Common myeloid progenitor, CD34-positive (primary cell): ENCODE measurements at regions not wholly inside any gene's neighbourhood (a gene's known extent, or its start where the extent isn't known, plus 50 kb on each side); places are given as distances from the start of the nearest gene placed in this dataset.

Experiments used
- CTCF ChIA-PET: fragments of 350-600 bp; sonication (Branson Sonifier 250); formaldehyde crosslinking; loops from one replicate; lab custom pipeline; 2021; ENCODE audit warnings: antibody characterized with exemption; lab: Charles Lee
- POLR2A ChIA-PET: fragments of 350-600 bp; sonication (Branson Sonifier 250); formaldehyde crosslinking; loops from one replicate; lab custom pipeline; 2021; ENCODE audit warnings: antibody characterized with exemption; lab: Charles Lee
- DNase-seq, 3 donors: peaks; one replicate each; pipeline versions ENCODE4 v3.0.0 to v3.0.0-alpha.2; 2013
- H3K27ac ChIP-seq, 2 experiments: 1 replicate in 1 of 2; 2 replicates in 1 of 2; pipeline ENCODE4 v1.7.0; 2013; ENCODE audit warnings: inconsistent platforms in 2 of 2, low read length in 2 of 2, mild to moderate bottlenecking in 2 of 2, low read depth in 1 of 2, moderate library complexity in 1 of 2; ENCODE audit not compliant: severe bottlenecking in 2 of 2, insufficient read depth in 1 of 2, poor library complexity in 1 of 2
- H3K27me3 ChIP-seq, 5 experiments: replicated peaks in 2 of 5; 1 replicate in 3 of 5; 2 replicates in 2 of 5; pipeline versions ENCODE4 v1.6.1 to v1.7.0; 2013; ENCODE audit warnings: low read length in 4 of 5, mild to moderate bottlenecking in 2 of 5, moderate library complexity in 2 of 5, inconsistent platforms in 1 of 5; ENCODE audit not compliant: insufficient read depth in 5 of 5, control insufficient read depth in 4 of 5
- H3K36me3 ChIP-seq, 4 experiments: 1 replicate in 2 of 4; 2 replicates in 2 of 4; pipeline versions ENCODE4 v1.6.1 to v1.7.0; 2013; ENCODE audit warnings: low read length in 3 of 4, control low read depth in 1 of 4, mild to moderate bottlenecking in 1 of 4; ENCODE audit not compliant: control insufficient read depth in 4 of 4, insufficient read depth in 4 of 4
- H3K4me1 ChIP-seq, 4 experiments: 1 replicate in 3 of 4; 2 replicates in 1 of 4; pipeline versions ENCODE4 v1.6.1 to v1.7.1; 2013; ENCODE audit warnings: low read length in 3 of 4, mild to moderate bottlenecking in 3 of 4, control low read depth in 1 of 4, inconsistent platforms in 1 of 4, moderate library complexity in 1 of 4; ENCODE audit not compliant: control insufficient read depth in 4 of 4, insufficient read depth in 4 of 4; ENCODE audit errors: control extremely low read depth in 1 of 4
- H3K4me3 ChIP-seq, 7 experiments: 1 replicate in 4 of 7; 2 replicates in 3 of 7; pipeline versions ENCODE4 v1.5.1 to v1.7.0; 2013; ENCODE audit warnings: mild to moderate bottlenecking in 7 of 7, low read length in 6 of 7, moderate library complexity in 6 of 7, inconsistent platforms in 2 of 7, low read depth in 2 of 7, control low read depth in 1 of 7; ENCODE audit not compliant: insufficient read depth in 4 of 7, control insufficient read depth in 1 of 7; ENCODE audit errors: extremely low read depth in 1 of 7
- H3K9me3 ChIP-seq, 5 experiments: 1 replicate in 4 of 5; 2 replicates in 1 of 5; pipeline versions ENCODE4 v1.6.1 to v1.7.1; 2013; ENCODE audit warnings: low read length in 4 of 5, mild to moderate bottlenecking in 2 of 5, inconsistent platforms in 1 of 5, low read depth in 1 of 5, moderate library complexity in 1 of 5; ENCODE audit not compliant: control insufficient read depth in 4 of 5, insufficient read depth in 2 of 5; ENCODE audit errors: control extremely low read depth in 1 of 5
- WGBS: methylation state at CpG from one replicate; pipeline ENCODE4 v1.1.5; 2013; ENCODE audit not compliant: insufficient coverage; 5-methylcytosine and 5-hydroxymethylcytosine counted together

DNA sequence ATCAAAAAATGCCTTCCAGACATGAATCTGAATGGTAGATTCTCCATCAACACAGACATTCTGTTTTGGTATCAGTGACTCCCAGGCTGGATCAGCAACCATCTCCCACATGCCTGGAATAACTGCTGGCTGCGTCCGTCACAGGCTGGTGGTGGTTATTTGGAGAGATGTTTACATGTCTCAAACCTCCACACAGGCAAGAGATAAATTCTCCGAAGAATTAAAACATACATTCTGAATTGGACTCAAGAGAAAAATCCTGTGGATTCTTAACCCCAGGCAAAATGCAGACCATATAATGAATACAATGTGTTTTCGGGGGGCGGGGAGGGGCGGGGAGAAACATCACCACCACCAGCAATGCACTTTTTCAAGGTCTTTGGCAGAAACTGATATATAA, 108.2 kb downstream of the THBS2 start:
- 100% methylated on average over 3 of the region's 6 CpGs for whole genome bisulfite sequencing
- H3K4me1 ChIP-seq: peaks cover 0 to 10% (median 3%) of the 10 kb centered on the region in 4 experiments
- peaks cover 0 to 1% (median 0%) of the 10 kb centered on the region in 5 experiments for H3K27me3 ChIP-seq
- no peak overlapping the region for H3K27ac ChIP-seq
- H3K9me3 ChIP-seq: peaks cover under 1 to 9% (median 3%) of the 10 kb centered on the region in 5 experiments
- CTCF ChIA-PET: no interaction called here
- POLR2A ChIA-PET: no interaction called here
- H3K36me3 ChIP-seq: no peaks in the 10 kb centered on the region
- DNase-seq: no peak
- no peak overlapping the region for H3K4me3 ChIP-seq

DNA sequence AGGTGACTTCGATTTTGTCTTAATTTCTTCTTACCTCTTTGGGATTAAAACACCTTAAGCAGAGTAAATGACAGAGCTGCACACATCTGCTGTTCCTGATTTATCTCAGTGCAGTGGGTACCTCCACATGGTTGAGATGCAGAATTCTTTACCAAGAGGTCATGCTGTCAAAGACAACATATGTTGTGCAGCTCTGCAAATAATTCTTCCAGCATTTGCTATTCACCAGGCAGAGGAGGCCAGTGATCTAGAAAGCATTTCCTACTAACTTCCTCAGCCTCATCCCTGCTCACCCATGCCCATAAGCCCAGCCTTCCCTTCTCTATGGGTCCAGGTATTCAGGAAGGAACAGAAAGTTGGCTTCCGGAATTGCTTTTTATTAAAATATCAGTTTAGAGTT, 109.3 kb downstream of the THBS2 start:
- Histone ChIP-seq H3K36me3 (no peaks in the 10 kb centered on the region), H3K4me1 (peaks cover 0 to 10% (median 3%) of the 10 kb centered on the region in 4 experiments), H3K9me3 (peaks cover 0 to 3% (median 1%) of the 10 kb centered on the region in 5 experiments), H3K4me3 (no peak overlapping the region), H3K27me3 (peaks cover 0 to 1% (median 0%) of the 10 kb centered on the region in 5 experiments), H3K27ac (no peak overlapping the region)
- 100% methylated on average over 1 of the region's 2 CpGs for WGBS
- no peak for DNase-seq
- POLR2A ChIA-PET: no interaction called here
- CTCF ChIA-PET: no interaction called here

DNA sequence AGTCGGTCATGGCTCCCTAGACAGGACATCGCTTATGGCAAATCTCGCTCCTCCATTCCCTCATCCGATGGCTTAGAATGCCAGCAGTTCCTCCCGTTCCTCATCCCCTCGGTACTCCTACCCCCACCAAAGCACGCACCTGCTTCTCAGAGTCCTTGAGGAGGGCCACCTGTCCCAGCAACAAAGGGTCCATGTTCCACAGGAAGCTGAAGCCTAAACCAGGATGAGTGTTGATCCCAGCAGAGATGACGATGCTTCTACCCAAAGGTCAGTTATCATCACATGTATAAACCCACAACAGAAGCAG, 111.2 kb downstream of the THBS2 start:
- ChIA-PET POLR2A (interaction anchor here (0.5 kb wide), 1 partner anchor 660 kb away, joined by 3 read pairs; no protein-coding TSS in a partner anchor), CTCF (interaction anchor here (0.6 kb wide), 1 partner anchor 1122 kb away, joined by 3 read pairs; no protein-coding TSS in a partner anchor)
- Histone ChIP-seq H3K9me3 (no peaks in the 10 kb centered on the region), H3K27ac (no peak overlapping the region), H3K36me3 (no peaks in the 10 kb centered on the region), H3K4me1 (peaks cover 0 to 10% (median 3%) of the 10 kb centered on the region in 4 experiments), H3K27me3 (peaks cover 0 to 1% (median 0%) of the 10 kb centered on the region in 5 experiments), H3K4me3 (no peak overlapping the region)
- WGBS: 65% methylated on average over 7 of the region's 8 CpGs
- DNase-seq: no peak

DNA sequence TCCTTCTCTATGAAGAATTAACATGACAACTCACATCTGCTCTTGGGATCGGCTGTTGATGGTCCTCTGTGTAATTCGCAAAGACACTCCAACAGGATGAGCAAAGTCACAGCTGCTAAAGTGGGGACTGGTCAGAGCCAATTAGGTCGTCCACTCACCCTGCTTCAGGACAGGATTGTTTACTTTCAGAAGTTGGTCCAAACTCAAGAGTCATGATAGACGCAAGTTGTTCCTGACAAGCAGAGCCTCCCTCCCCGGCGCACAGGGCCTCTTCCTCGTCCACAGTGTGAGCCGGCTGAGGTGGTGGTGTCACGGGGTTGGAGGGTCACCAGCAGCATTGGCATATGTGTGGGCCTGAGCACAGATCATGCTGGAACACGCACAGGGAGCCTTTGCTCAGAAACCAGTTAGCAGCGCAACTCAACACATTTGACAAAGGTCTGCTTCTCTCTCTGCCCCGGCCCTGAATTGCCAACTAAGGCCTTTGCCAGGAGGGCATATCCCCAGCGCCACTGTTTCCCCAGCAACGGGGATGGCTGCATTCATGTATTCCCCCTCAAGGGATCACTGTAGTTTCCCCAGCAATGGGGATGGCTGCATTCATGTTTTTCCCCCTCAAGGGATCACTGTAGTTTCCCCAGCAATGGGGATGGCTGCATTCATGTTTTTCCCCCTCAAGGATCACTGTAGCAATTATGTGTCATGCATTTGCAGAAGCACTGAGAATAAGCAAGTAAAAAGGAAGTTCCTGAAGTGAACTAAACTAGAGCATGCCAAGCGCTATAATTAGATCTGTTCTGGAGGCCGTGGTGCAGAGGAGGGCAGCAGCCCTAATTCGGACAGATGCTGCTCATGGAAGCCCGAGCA, 111.7 kb downstream of the THBS2 start:
- Histone ChIP-seq H3K9me3 (no peaks in the 10 kb centered on the region), H3K4me3 (no peak overlapping the region), H3K27ac (no peak overlapping the region), H3K4me1 (peaks cover 0 to 10% (median 3%) of the 10 kb centered on the region in 4 experiments), H3K36me3 (no peaks in the 10 kb centered on the region), H3K27me3 (peaks cover 0 to 1% (median 0%) of the 10 kb centered on the region in 5 experiments)
- ChIA-PET CTCF (no interaction called here), POLR2A (interaction anchor here (0.5 kb wide), 1 partner anchor 659 kb away, joined by 3 read pairs; no protein-coding TSS in a partner anchor)
- DNase-seq: peak in 2 of 3 donors; percentile 10 to 13
- WGBS: 69% methylated on average over 18 of the region's 18 CpGs

DNA sequence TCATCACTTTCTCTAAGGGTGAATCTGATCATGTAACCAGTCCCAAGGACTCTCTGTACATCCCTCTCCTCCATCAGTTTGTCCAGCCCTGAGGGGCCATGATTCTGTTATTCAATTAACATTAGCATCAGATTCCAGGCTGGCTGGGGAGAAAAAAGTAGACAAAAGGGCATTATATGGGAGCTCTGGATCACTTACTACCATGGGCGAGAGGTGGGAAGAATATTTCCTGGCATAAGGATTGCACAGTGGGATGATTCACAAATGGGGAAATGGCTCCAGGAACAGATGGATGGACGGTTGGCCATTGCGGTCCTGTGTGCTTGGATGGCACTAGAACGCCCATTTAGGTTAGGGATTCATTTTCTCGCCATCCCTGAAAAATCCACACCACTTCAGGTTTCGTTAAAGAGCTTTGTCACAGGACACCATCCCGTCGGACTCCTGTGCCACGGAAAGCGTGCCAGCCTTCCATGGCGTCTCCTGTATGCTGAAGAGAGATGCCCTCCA, 112.6 kb downstream of the THBS2 start:
- H3K36me3 ChIP-seq: no peaks in the 10 kb centered on the region
- no peak for DNase-seq
- no peaks in the 10 kb centered on the region for H3K9me3 ChIP-seq
- peaks cover 0 to 10% (median 3%) of the 10 kb centered on the region in 4 experiments for H3K4me1 ChIP-seq
- H3K4me3 ChIP-seq: no peak overlapping the region
- no peak overlapping the region for H3K27ac ChIP-seq
- 100% methylated on average over 9 of the region's 11 CpGs for WGBS
- ChIA-PET CTCF (no interaction called here), POLR2A (no interaction called here)
- peaks cover 0 to 1% (median 0%) of the 10 kb centered on the region in 5 experiments for H3K27me3 ChIP-seq

DNA sequence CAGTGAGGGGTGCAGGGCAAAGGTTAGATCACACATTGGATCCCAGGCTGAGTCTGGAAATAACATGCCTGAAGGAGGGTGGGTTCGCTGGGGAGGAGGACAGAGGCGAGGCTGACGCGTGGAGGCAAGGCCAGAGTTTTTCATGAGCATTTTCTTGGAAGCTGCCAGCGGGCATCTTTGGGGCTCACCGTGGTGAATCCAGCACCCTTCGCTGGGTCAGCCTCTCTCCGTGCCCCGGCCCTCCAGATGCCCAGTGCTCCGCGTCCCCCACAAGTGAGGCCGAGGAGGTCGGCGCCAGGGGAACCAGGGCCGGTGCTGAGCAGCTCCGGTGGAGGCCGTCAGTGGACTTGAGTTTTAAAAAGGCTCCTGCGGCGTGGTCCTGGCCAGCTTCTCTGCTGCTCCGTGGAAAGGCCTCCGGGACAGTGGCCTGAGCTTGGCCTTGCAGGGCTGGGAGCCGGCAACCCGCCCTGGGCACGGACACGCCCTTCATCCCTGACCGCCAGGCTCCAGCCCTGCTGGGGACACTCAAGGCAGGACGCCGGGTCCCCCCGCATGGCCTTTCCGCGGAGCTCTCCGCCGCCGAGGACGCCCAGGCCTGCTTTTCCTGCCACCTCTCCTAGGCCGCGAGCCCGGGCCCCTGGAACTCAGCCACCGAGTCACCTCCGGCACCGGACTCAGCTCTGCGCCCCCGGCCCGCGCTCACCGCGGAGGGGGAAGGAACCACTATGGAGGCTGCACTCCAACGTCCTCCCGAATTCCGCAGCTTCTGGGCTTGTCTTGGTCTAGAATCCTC, 114.3 kb downstream of the THBS2 start:
- H3K36me3 ChIP-seq: no peaks in the 10 kb centered on the region
- 97% methylated on average over 50 of the region's 50 CpGs for WGBS
- H3K27ac ChIP-seq: no peak overlapping the region
- peaks cover 0 to 10% (median 3%) of the 10 kb centered on the region in 4 experiments for H3K4me1 ChIP-seq
- no peak for DNase-seq
- H3K9me3 ChIP-seq: no peaks in the 10 kb centered on the region
- no peak overlapping the region for H3K4me3 ChIP-seq
- peaks cover 0 to 1% (median 0%) of the 10 kb centered on the region in 5 experiments for H3K27me3 ChIP-seq
- ChIA-PET POLR2A (no interaction called here), CTCF (no interaction called here)
